Left ventricle myocardium inferior (tissue), 1 donor: ENCODE measurements at regions not wholly inside any gene's neighbourhood (a gene's known extent, or its start where the extent isn't known, plus 50 kb on each side); places are given as distances from the start of the nearest gene placed in this dataset.

Experiments
- DNase-seq: peaks from one replicate; pipeline ENCODE4 v3.0.0-alpha.2; 2020
- H3K27ac ChIP-seq: fragments of 200-600 bp; replicated peaks from 2 replicates; pipeline ENCODE4 v1.8.0; 2021
- H3K27me3 ChIP-seq: fragments of 200-600 bp; 2 replicates; pipeline ENCODE4 v1.8.0; 2021; ENCODE audit warnings: low read depth
- H3K36me3 ChIP-seq: fragments of 200-600 bp; 2 replicates; pipeline ENCODE4 v1.8.0; 2021
- H3K4me1 ChIP-seq: fragments of 200-600 bp; 2 replicates; pipeline ENCODE4 v1.8.0; 2021
- H3K4me3 ChIP-seq: fragments of 200-600 bp; 2 replicates; pipeline ENCODE4 v1.8.0; 2021; ENCODE audit warnings: mild to moderate bottlenecking, moderate library complexity
- H3K9me3 ChIP-seq: fragments of 200-600 bp; replicated peaks from 2 replicates; pipeline ENCODE4 v1.8.0; 2021
- CTCF ChIP-seq: fragments of 200-600 bp; IDR thresholded peaks from 2 replicates; pipeline ENCODE4 v1.8.0; 2021; ENCODE audit warnings: antibody characterized with exemption, mild to moderate bottlenecking, borderline replicate concordance
- intact Hi-C: fragments of 100-400 bp; cut with micrococcal nuclease; formaldehyde crosslinking; loops from one replicate; pipeline ENCODE4 v1.11.0; 2022
- donor health status: DM: no; HTN: yes; CAD: no; lungs with severe emphysema.

GRCh38 chr3:59698091-59698490, 648.3 kb upstream of the CFAP20DC start:
- H3K36me3 ChIP-seq: no peaks in the 10 kb centered on the region
- intact Hi-C loops: no loop called here
- TF ChIP-seq CTCF: no peak
- peaks cover 6% of the 10 kb centered on the region for H3K4me1 ChIP-seq
- peaks cover 7% of the 10 kb centered on the region for H3K9me3 ChIP-seq
- no peak for DNase-seq
- H3K4me3 ChIP-seq: no peak overlapping the region
- no peaks in the 10 kb centered on the region for H3K27me3 ChIP-seq
- no peak overlapping the region for H3K27ac ChIP-seq

GRCh38 chr3:59696783-59697182, 647.0 kb upstream of the CFAP20DC start:
- Histone ChIP-seq H3K9me3 (peaks cover 13% of the 10 kb centered on the region), H3K36me3 (no peaks in the 10 kb centered on the region), H3K4me3 (no peak overlapping the region), H3K27ac (no peak overlapping the region), H3K4me1 (peaks cover 6% of the 10 kb centered on the region), H3K27me3 (no peaks in the 10 kb centered on the region)
- no peak for TF ChIP-seq CTCF
- DNase-seq: no peak
- intact Hi-C loops: no loop called here

- peaks cover 6% of the 10 kb centered on the region for H3K4me1 ChIP-seq
- no peaks in the 10 kb centered on the region for H3K27me3 ChIP-seq
- H3K36me3 ChIP-seq: no peaks in the 10 kb centered on the region
- TF ChIP-seq CTCF: no peak
- peaks cover 13% of the 10 kb centered on the region for H3K9me3 ChIP-seq
- no peak overlapping the region for H3K27ac ChIP-seq
- DNase-seq: no peak
- intact Hi-C loops: no loop called here
- no peak overlapping the region for H3K4me3 ChIP-seq
Measured at GRCh38 chr3:59695860-59696259, 646.0 kb upstream of the CFAP20DC start.

GRCh38 chr3:59692117-59692516, 642.3 kb upstream of the CFAP20DC start:
- Histone ChIP-seq H3K27ac (no peak overlapping the region), H3K27me3 (no peaks in the 10 kb centered on the region), H3K4me3 (no peak overlapping the region), H3K4me1 (no peaks in the 10 kb centered on the region), H3K9me3 (peaks cover 13% of the 10 kb centered on the region), H3K36me3 (no peaks in the 10 kb centered on the region)
- no peak for DNase-seq
- intact Hi-C loops: no loop called here
- TF ChIP-seq CTCF: no peak

- no peaks in the 10 kb centered on the region for H3K4me1 ChIP-seq
- H3K27ac ChIP-seq: no peak overlapping the region
- no peak for TF ChIP-seq CTCF
- intact Hi-C loops: no loop called here
- no peak overlapping the region for H3K4me3 ChIP-seq
- no peaks in the 10 kb centered on the region for H3K36me3 ChIP-seq
- no peaks in the 10 kb centered on the region for H3K27me3 ChIP-seq
- H3K9me3 ChIP-seq: peaks cover 8% of the 10 kb centered on the region
- no peak for DNase-seq
Measured at GRCh38 chr3:59690886-59691285, 641.1 kb upstream of the CFAP20DC start.

GRCh38 chr3:59688636-59689035, 638.8 kb upstream of the CFAP20DC start:
- no peak for TF ChIP-seq CTCF
- H3K27ac ChIP-seq: no peak overlapping the region
- peaks cover 7% of the 10 kb centered on the region for H3K4me1 ChIP-seq
- no peaks in the 10 kb centered on the region for H3K27me3 ChIP-seq
- intact Hi-C loops: no loop called here
- H3K36me3 ChIP-seq: no peaks in the 10 kb centered on the region
- H3K4me3 ChIP-seq: no peak overlapping the region
- H3K9me3 ChIP-seq: peaks cover 8% of the 10 kb centered on the region
- DNase-seq: no peak
